Trophoblast cell (in vitro differentiated cells and primary cell): ENCODE measurements at regions not wholly inside any gene's neighbourhood (a gene's known extent, or its start where the extent isn't known, plus 50 kb on each side); places are given as distances from the start of the nearest gene placed in this dataset.

Source experiments
- DNase-seq, 2 donors: peaks; one replicate each; pipeline ENCODE4 v3.0.0-alpha.2; 2016
- H2AFZ ChIP-seq: 2 replicates; pipeline ENCODE4 v1.6.1; 2013; ENCODE audit warnings: low read length, moderate library complexity, mild to moderate bottlenecking; ENCODE audit not compliant: insufficient read depth, poor library complexity
- H2AK5ac ChIP-seq: 2 replicates; pipeline ENCODE4 v1.6.1; 2013; ENCODE audit warnings: mild to moderate bottlenecking, low read length
- H2BK120ac ChIP-seq: 2 replicates; pipeline ENCODE4 v1.6.1; 2013; ENCODE audit warnings: low read length, mild to moderate bottlenecking, moderate library complexity; ENCODE audit not compliant: insufficient read depth, poor library complexity
- H2BK12ac ChIP-seq: 2 replicates; pipeline ENCODE4 v1.6.1; 2013; ENCODE audit warnings: mild to moderate bottlenecking, low read length, moderate library complexity
- H2BK5ac ChIP-seq: 2 replicates; pipeline ENCODE4 v1.6.1; 2013; ENCODE audit warnings: low read length, low read depth, moderate library complexity, mild to moderate bottlenecking; ENCODE audit not compliant: poor library complexity
- H3K14ac ChIP-seq: 2 replicates; pipeline ENCODE4 v1.6.1; 2013; ENCODE audit warnings: mild to moderate bottlenecking, low read length
- H3K18ac ChIP-seq: 2 replicates; pipeline ENCODE4 v1.6.1; 2013; ENCODE audit warnings: mild to moderate bottlenecking, low read length
- H3K23ac ChIP-seq: 2 replicates; pipeline ENCODE4 v1.6.1; 2013; ENCODE audit warnings: low read length
- H3K27ac ChIP-seq: 2 replicates; pipeline ENCODE4 v1.5.1; 2013; ENCODE audit warnings: low read depth, mild to moderate bottlenecking, inconsistent platforms, low read length, moderate library complexity
- H3K27me3 ChIP-seq: 2 replicates; pipeline ENCODE4 v1.6.1; 2013; ENCODE audit warnings: inconsistent platforms, mild to moderate bottlenecking, low read length, moderate library complexity; ENCODE audit not compliant: insufficient read depth
- H3K36me3 ChIP-seq, 2 experiments: 1 replicate in 1 of 2; 2 replicates in 1 of 2; pipeline ENCODE4 v1.6.1; 2013; ENCODE audit warnings: low read length in 2 of 2, mild to moderate bottlenecking in 2 of 2, moderate library complexity in 1 of 2; ENCODE audit not compliant: insufficient read depth in 2 of 2, control insufficient read depth in 1 of 2
- H3K4ac ChIP-seq: 2 replicates; pipeline ENCODE4 v1.6.1; 2013; ENCODE audit warnings: low read depth, mild to moderate bottlenecking, low read length, moderate library complexity
- H3K4me1 ChIP-seq, 2 experiments: 1 replicate in 1 of 2; 2 replicates in 1 of 2; pipeline ENCODE4 v1.6.1; 2013; ENCODE audit warnings: low read length in 2 of 2, mild to moderate bottlenecking in 2 of 2, moderate library complexity in 1 of 2; ENCODE audit not compliant: insufficient read depth in 2 of 2, control insufficient read depth in 1 of 2
- H3K4me2 ChIP-seq: 2 replicates; pipeline ENCODE4 v1.6.1; 2013; ENCODE audit warnings: inconsistent platforms, mild to moderate bottlenecking, low read length, moderate library complexity
- H3K4me3 ChIP-seq: 2 replicates; pipeline ENCODE4 v1.5.1; 2013; ENCODE audit warnings: mild to moderate bottlenecking, low read depth, low read length, inconsistent platforms
- H3K79me1 ChIP-seq: one replicate; pipeline ENCODE4 v1.6.1; 2013; ENCODE audit warnings: low read length
- H3K79me2 ChIP-seq: 2 replicates; pipeline ENCODE4 v1.6.1; 2013; ENCODE audit warnings: low read length, mild to moderate bottlenecking; ENCODE audit not compliant: control insufficient read depth, insufficient read depth, poor library complexity
- H3K9ac ChIP-seq: 2 replicates; pipeline ENCODE4 v1.6.1; 2013; ENCODE audit warnings: mild to moderate bottlenecking, low read length
- H3K9me3 ChIP-seq: 2 replicates; pipeline ENCODE4 v1.6.1; 2013; ENCODE audit warnings: low read depth, mild to moderate bottlenecking, control low read depth, inconsistent platforms, low read length; ENCODE audit not compliant: insufficient read depth
- H4K12ac ChIP-seq: 2 replicates; pipeline ENCODE4 v1.6.1; 2013; ENCODE audit warnings: low read depth, mild to moderate bottlenecking, low read length, moderate library complexity
- H4K8ac ChIP-seq: 2 replicates; pipeline ENCODE4 v1.6.1; 2013; ENCODE audit warnings: low read depth, mild to moderate bottlenecking, low read length, moderate library complexity
- H4K91ac ChIP-seq: one replicate; pipeline ENCODE4 v1.6.1; 2013; ENCODE audit warnings: low read depth, mild to moderate bottlenecking, low read length, moderate library complexity
- WGBS: extraction: QIAGEN DNeasy Blood & Tissue Kit; methylation state at CpG from one replicate; pipeline ENCODE4 v1.1.7; 2013; ENCODE audit warnings: missing lambda C conversion rate; ENCODE audit not compliant: insufficient read length, insufficient coverage; ENCODE audit errors: extremely low coverage; 5-methylcytosine and 5-hydroxymethylcytosine counted together

DNA sequence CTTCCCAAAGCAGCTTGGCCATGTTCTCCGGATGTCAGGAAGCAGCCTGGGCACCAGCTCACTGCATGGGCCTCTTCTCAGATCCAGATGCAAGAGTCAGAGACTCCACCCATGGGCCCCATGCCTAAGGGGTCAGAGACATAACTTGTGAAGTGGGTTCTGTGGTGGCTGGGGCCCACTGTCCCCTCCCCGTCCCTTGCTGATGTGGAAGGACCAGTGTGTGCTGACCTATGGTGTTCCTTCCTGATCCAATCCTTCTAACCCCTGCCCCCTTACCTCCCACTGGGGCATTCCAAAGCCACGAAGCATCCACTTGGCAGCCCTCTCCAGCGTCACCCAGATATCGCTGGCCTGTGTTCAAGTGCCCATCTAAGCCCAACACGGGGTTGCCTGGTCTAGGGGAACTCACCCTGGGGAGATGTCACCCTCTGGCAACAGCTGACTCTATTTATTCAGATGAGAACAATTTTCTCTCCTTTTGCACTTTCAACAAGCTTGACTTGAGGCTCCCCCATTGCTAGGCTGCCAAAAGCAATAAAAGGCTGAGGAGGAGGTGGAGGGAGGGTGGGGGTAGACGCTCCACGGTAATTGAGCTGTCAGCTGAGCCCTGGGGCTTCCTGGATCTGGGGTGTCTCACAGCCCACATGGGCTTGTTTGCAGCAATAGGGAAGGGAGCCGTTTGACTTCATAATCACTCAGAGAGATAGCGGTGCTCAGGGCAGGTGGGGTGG, 158.5 kb downstream of the ADAMTS15 start:
- Histone ChIP-seq H3K9me3 (no peaks in the 10 kb centered on the region), H2BK120ac (no peak overlapping the region), H4K91ac (no peak overlapping the region), H3K9ac (no peak overlapping the region), H2AFZ (no peak overlapping the region), H3K79me2 (no peaks in the 10 kb centered on the region), H2BK12ac (no peak overlapping the region), H3K4me2 (no peak overlapping the region), H3K4me3 (no peak overlapping the region), H2BK5ac (no peak overlapping the region), H4K8ac (no peak overlapping the region), H3K27me3 (no peaks in the 10 kb centered on the region), H3K36me3 (no peaks in the 10 kb centered on the region), H3K23ac (no peak overlapping the region), H2AK5ac (no peak overlapping the region), H3K27ac (no peak overlapping the region), H3K79me1 (peaks cover 2% of the 10 kb centered on the region), H3K14ac (no peak overlapping the region), H3K4ac (no peak overlapping the region), H4K12ac (no peak overlapping the region), H3K4me1 (peaks cover 0 to 11% of the 10 kb centered on the region in 2 experiments), H3K18ac (no peak overlapping the region)
- no peak for DNase-seq
- no CpG with 5 or more reads among the region's 10 CpGs for WGBS

DNA sequence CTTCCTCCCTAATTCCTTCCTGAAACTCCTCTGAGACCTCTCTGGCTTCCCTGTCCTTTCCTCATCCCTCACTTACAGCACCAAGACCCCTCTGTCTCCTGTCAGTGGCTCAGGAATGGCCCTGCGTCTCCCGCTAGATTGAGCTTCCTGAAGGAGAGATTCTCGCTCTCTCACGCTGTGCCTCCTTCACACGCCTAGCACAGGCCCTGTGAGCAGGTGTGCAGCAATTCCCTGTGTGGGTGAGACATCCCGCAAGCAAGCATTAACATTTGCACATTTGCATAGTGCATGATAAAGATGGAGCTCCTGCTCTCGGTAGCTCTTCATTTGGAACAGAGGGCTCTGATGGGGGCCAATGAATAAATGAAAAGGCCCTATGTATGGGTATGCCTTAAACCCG, 159.8 kb downstream of the ADAMTS15 start:
- Histone ChIP-seq H3K23ac (no peak overlapping the region), H3K4me2 (no peak overlapping the region), H3K4me3 (no peak overlapping the region), H2AK5ac (no peak overlapping the region), H3K14ac (no peak overlapping the region), H2BK120ac (no peak overlapping the region), H3K79me1 (peaks cover 4% of the 10 kb centered on the region), H3K9ac (no peak overlapping the region), H2AFZ (no peak overlapping the region), H3K9me3 (no peaks in the 10 kb centered on the region), H3K27me3 (no peaks in the 10 kb centered on the region), H3K4me1 (peaks cover 6 to 15% of the 10 kb centered on the region in 2 experiments), H3K79me2 (no peaks in the 10 kb centered on the region), H3K4ac (no peak overlapping the region), H4K12ac (no peak overlapping the region), H2BK12ac (no peak overlapping the region), H3K27ac (no peak overlapping the region), H3K18ac (no peak overlapping the region), H4K91ac (no peak overlapping the region), H2BK5ac (no peak overlapping the region), H4K8ac (no peak overlapping the region), H3K36me3 (no peaks in the 10 kb centered on the region)
- DNase-seq: no peak
- no CpG with 5 or more reads among the region's 8 CpGs for WGBS

DNA sequence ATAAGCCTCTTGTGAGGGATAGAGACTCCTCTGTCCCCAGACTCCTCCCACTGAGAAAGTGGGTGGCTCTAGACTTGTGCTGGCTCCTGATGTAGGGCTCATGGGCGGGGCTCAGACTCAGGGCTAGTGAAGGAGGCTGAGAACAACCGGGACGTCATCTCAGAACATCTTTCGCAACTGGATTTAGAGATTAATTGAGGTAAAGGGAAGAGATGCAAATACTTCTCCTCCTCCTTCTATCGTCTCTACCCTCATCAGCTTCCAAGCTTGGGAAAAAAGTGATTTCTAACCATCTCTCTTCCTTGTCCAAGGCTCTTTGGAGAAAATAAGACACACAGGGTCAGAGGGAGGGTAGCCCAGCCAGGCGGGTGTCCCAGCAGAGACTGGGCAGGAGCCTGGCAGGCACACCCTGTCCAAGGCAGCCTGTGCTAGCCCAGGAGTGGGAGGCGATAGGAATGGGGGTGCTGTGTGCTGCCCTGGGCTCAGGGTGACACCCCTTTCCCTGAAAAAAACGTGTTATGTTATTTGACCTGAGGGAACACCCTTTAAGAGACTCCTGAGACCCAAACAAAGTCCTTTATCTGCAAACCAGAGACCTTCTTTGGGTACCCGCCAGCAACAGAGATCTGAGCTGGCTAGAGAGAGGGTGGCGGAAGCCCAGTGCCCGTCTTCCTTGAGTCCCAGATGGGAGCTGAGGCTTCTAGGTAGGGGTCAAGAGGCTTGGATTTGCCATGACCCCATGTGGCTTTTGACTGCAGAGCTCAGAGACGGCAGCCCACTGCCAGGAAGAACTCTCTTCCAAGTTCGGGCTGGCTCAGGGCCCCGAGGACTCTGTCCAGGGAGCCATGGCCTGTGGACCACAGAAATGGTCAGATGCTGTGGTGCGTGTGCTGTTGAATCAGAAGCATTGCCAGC, 160.9 kb downstream of the ADAMTS15 start:
- Histone ChIP-seq H3K36me3 (no peaks in the 10 kb centered on the region), H3K4me2 (no peak overlapping the region), H3K23ac (no peak overlapping the region), H2AK5ac (no peak overlapping the region), H4K12ac (no peak overlapping the region), H3K4me3 (no peak overlapping the region), H3K4ac (no peak overlapping the region), H2BK5ac (no peak overlapping the region), H3K14ac (no peak overlapping the region), H4K91ac (no peak overlapping the region), H3K79me1 (peaks cover 4% of the 10 kb centered on the region), H2AFZ (no peak overlapping the region), H3K9me3 (no peaks in the 10 kb centered on the region), H3K9ac (no peak overlapping the region), H2BK12ac (no peak overlapping the region), H3K27me3 (no peaks in the 10 kb centered on the region), H3K18ac (no peak overlapping the region), H3K4me1 (peaks cover 6 to 16% of the 10 kb centered on the region in 2 experiments), H4K8ac (no peak overlapping the region), H3K79me2 (no peaks in the 10 kb centered on the region), H2BK120ac (no peak overlapping the region), H3K27ac (no peak overlapping the region)
- WGBS: no CpG with 5 or more reads among the region's 15 CpGs
- no peak for DNase-seq

DNA sequence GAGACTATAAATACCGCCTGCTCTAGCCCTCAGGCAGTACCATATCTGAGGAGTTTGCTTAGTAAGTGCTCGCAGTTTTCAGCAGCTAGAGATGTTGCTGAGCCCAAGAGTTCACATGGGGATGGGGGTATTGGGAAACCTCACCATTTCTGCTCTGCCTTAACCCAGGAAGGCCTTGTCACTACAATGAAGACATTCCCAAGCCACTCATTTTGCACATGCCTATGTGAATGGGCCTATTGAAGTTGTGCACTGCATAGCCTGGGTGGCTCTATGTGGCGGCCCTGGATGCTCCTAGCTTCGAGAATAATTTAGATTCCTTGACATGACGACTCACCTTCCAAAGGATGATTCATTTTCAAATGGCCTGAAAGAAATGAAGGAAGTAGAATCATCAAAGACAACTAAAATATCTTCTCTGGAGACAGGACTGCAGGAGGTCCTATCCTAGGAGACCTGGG, 163.4 kb downstream of the ADAMTS15 start:
- H3K14ac ChIP-seq: no peak overlapping the region
- peaks cover 6 to 16% of the 10 kb centered on the region in 2 experiments for H3K4me1 ChIP-seq
- H4K91ac ChIP-seq: no peak overlapping the region
- no peak overlapping the region for H4K8ac ChIP-seq
- H3K79me1 ChIP-seq: peaks cover 4% of the 10 kb centered on the region
- peak; percentile 95 to 96 for DNase-seq
- no peak overlapping the region for H2AK5ac ChIP-seq
- H2BK120ac ChIP-seq: no peak overlapping the region
- no peak overlapping the region for H3K9ac ChIP-seq
- H3K36me3 ChIP-seq: no peaks in the 10 kb centered on the region
- H2BK12ac ChIP-seq: no peak overlapping the region
- H2BK5ac ChIP-seq: no peak overlapping the region
- H3K4ac ChIP-seq: no peak overlapping the region
- no peak overlapping the region for H4K12ac ChIP-seq
- peak overlapping the region; percentile 74 for H3K27ac ChIP-seq
- H2AFZ ChIP-seq: no peak overlapping the region
- no peak overlapping the region for H3K4me2 ChIP-seq
- H3K9me3 ChIP-seq: no peaks in the 10 kb centered on the region
- no peaks in the 10 kb centered on the region for H3K79me2 ChIP-seq
- no peak overlapping the region for H3K4me3 ChIP-seq
- H3K18ac ChIP-seq: no peak overlapping the region
- no CpG with 5 or more reads among the region's 5 CpGs for WGBS
- H3K23ac ChIP-seq: no peak overlapping the region
- H3K27me3 ChIP-seq: no peaks in the 10 kb centered on the region
